ACHN (cell line): ENCODE measurements at regions not wholly inside any gene's neighbourhood (a gene's known extent, or its start where the extent isn't known, plus 50 kb on each side); places are given as distances from the start of the nearest gene placed in this dataset.
A peak's percentile ranks its signal among the peaks of the same experiment; 100 is the strongest.
"Not testable (repeated sequence)": the region's sequence is repeated elsewhere in the genome, so short reads cannot be mapped to it uniquely, and the experiment has no call there.

Experiments
- DNase-seq: peaks from one replicate; pipeline ENCODE4 v3.0.0-alpha.2; 2015
- in situ Hi-C: cut with HindIII; loops from 2 replicates; pipeline ENCODE4 v1.10.0; 2017; ENCODE audit warnings: low sequenced_read_pairs, low pct_ligation_motif_present, low pct_unique_long_range_greater_than_20kb

DNA sequence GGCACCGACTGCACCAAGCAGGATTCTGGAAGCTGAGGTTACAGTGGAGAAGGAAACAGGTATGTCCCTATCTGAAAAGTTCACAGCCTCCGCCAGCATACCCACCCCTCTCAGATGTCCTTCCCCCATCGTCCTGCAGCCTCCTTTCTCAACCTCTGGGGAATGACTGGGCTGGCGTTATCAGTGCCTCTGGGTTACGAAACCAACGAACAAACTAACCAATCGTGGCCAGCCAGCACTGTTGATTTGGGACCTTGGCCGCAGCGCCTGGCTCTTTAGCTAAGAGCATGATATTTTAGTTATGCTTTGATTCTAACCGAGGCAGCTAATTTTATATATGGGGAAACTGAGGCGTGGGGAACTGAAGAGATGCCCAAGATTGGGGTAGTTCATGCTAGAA lies 233.0 kb downstream of the TFCP2L1 start:
- in situ Hi-C loops, result loop anchor here (25.0 kb wide), 1 partner anchor 340 kb away; no protein-coding TSS in a partner anchor
- DNase-seq, result no peak

GRCh38 chr2:121052521-121052920 lies 232.5 kb downstream of the TFCP2L1 start:
- DNase-seq, result no peak

DNA sequence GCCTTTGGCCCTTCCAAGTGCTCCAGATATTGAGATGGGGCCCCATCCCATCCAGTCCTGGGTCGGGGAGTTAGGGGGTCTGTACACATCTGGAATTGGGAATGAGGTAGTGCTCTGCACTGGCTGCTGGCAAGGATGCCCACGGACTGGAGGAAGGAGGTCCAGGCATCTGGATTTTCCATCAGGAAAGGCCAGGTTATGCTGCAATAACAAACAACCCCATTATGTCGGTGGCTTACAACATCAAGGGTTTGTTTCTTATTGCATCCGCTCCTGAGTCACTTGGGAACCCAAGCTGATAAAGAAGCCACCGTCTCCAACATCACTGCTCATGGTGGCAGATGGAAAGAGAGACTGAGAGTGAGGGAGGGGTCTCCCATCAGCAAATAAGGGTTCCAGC lies 229.9 kb downstream of the TFCP2L1 start:
- in situ Hi-C loops, result loop anchor here (25.0 kb wide), 1 partner anchor 343 kb away; no protein-coding TSS in a partner anchor

More at GRCh38 chr2:121052521-121052920, 232.5 kb downstream of the TFCP2L1 start:
- in situ Hi-C loops, result loop anchor here (25.0 kb wide), 1 partner anchor 340 kb away; no protein-coding TSS in a partner anchor

DNA sequence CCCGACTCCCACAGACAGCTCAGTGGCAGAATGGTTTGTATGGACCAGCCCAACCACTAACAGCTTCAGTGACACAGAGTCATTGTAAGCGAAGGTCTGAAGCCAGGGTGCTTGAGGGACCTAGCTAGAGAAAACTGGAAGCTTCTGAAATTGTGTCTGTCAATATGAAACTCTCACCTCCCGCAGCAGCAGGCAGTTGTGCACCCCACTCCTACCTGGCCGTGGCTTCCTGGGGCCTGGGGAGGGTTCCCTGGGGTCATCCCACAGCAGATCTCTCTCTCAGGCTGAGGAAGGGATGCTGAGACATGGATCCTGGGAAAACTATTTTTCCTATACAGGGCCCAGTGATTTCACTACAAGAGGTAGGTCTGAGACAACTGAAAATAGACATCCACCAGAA lies 229.5 kb downstream of the TFCP2L1 start:
- no peak for DNase-seq
- in situ Hi-C loops, result loop anchor here (25.0 kb wide), 1 partner anchor 343 kb away; no protein-coding TSS in a partner anchor

More for the DNA sequence above, 229.9 kb downstream of the TFCP2L1 start:
- no peak for DNase-seq

- in situ Hi-C loops, result loop anchor here (25.0 kb wide), 1 partner anchor 347 kb away; no protein-coding TSS in a partner anchor
- DNase-seq, result no peak
These were observed 226.0 kb downstream of the TFCP2L1 start for GRCh38 chr2:121058852-121059558.

GRCh38 chr2:121059651-121060649 lies 225.1 kb downstream of the TFCP2L1 start:
- in situ Hi-C loops, result loop anchor here (25.0 kb wide), 1 partner anchor 348 kb away; no protein-coding TSS in a partner anchor

DNA sequence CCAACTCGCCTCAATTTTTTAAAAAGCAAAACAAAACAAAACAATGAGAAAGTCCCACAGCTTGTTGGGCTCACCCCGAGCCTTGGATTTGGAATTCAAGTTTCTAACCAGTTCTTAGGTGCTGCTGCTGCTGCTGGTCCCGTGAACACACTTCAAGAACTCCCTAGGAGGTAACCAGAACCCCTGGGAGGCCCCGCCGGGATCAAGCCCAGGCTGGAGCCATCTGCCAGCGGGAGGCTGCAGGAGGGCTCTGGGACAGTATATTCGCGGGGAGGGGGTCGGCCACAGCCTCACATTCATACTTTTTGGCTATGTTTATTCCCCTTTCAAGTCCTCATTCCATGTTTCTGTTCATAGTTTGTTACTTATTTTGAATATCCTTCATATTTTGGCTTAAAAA lies 223.4 kb downstream of the TFCP2L1 start:
- no peak for DNase-seq
- in situ Hi-C loops, result loop anchor here (25.0 kb wide), 1 partner anchor 349 kb away; no protein-coding TSS in a partner anchor

More at GRCh38 chr2:121059651-121060649, 225.1 kb downstream of the TFCP2L1 start:
- no peak for DNase-seq

- DNase-seq, result peak; percentile 58
- in situ Hi-C loops, result loop anchor here (25.0 kb wide), 1 partner anchor 351 kb away; no protein-coding TSS in a partner anchor
These were observed 221.5 kb downstream of the TFCP2L1 start for GRCh38 chr2:121063471-121063870.

DNA sequence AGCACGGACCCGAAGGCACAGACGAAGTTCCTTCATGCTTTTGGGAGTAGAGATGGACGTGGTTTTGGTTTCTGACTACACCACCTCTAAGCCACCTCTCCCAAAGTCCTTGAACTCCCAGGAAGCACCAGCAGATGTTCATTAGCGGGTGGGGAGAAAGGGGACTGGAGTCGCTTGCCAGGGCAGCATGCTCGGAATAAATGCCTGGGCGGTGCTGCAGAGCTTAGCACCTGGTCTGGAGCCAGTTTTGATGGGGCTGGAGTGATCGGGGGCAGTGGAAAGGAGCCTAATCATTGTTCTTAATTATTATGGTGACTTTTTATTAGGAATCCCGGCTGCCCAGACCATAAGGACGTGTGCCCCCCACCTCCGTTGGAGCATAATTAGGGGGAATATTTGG lies 220.8 kb downstream of the TFCP2L1 start:
- no peak for DNase-seq
- in situ Hi-C loops, result loop anchor here (25.0 kb wide), 1 partner anchor 352 kb away; no protein-coding TSS in a partner anchor

DNA sequence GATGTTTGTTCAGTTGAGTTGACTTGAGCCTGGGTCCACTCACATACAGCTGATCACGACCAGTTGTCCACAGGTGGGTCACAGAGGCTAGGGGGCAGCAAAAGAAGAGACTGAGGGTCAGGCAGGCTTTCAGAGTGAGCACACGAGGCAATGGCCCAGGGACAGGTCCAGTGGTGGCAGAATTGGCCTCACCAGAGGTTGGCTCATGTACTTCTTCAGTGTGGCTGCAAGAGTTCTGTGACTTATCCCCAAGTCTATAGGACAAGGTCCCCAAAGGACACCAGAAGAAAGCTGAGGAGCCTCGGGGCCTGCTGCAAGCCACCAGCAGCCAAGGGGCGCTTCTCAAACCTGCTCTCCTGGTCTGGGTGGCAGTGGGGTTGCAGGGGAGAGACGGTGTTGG lies 219.8 kb downstream of the TFCP2L1 start:
- DNase-seq, result no peak
- in situ Hi-C loops, result loop anchor here (25.0 kb wide), 1 partner anchor 353 kb away; no protein-coding TSS in a partner anchor

GRCh38 chr2:121066526-121066925 lies 218.5 kb downstream of the TFCP2L1 start:
- no peak for DNase-seq
- in situ Hi-C loops, result loop anchor here (25.0 kb wide), 1 partner anchor 354 kb away; no protein-coding TSS in a partner anchor

- in situ Hi-C loops, result loop anchor here (25.0 kb wide), 1 partner anchor 357 kb away; no protein-coding TSS in a partner anchor
- DNase-seq, result no peak
These were observed 216.2 kb downstream of the TFCP2L1 start for GRCh38 chr2:121068851-121069250.

GRCh38 chr2:121069434-121069969 lies 215.5 kb downstream of the TFCP2L1 start:
- no peak for DNase-seq
- in situ Hi-C loops, result loop anchor here (25.0 kb wide), 1 partner anchor 357 kb away; no protein-coding TSS in a partner anchor

DNA sequence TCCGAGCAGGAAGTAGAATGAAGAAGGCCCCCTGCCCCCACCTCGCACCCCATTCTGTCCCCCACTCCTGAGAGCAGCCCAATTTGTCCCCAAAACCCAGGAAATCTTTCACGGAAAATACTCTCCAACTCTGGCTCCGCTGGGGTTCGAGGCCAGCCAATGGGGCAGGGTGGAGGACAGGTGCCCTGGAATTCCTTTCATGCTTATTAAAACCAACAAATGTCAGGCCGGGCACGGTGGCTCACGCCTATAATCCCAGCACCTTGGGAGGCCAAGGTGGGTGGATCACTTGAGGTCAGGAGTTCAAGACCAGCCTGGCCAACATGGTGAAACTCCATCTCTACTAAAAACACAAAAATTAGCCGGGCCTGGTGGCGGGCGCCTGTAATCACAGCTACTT lies 214.9 kb downstream of the TFCP2L1 start:
- in situ Hi-C loops, result loop anchor here (25.0 kb wide), 1 partner anchor 358 kb away; no protein-coding TSS in a partner anchor
- not testable (repeated sequence) for DNase-seq

GRCh38 chr2:121071034-121071504 lies 213.9 kb downstream of the TFCP2L1 start:
- in situ Hi-C loops, result loop anchor here (25.0 kb wide), 1 partner anchor 359 kb away; no protein-coding TSS in a partner anchor
- peak; percentile 61 for DNase-seq

GRCh38 chr2:121072784-121073183 lies 212.2 kb downstream of the TFCP2L1 start:
- no peak for DNase-seq
- in situ Hi-C loops, result loop anchor here (25.0 kb wide), 1 partner anchor 360 kb away; no protein-coding TSS in a partner anchor

DNA sequence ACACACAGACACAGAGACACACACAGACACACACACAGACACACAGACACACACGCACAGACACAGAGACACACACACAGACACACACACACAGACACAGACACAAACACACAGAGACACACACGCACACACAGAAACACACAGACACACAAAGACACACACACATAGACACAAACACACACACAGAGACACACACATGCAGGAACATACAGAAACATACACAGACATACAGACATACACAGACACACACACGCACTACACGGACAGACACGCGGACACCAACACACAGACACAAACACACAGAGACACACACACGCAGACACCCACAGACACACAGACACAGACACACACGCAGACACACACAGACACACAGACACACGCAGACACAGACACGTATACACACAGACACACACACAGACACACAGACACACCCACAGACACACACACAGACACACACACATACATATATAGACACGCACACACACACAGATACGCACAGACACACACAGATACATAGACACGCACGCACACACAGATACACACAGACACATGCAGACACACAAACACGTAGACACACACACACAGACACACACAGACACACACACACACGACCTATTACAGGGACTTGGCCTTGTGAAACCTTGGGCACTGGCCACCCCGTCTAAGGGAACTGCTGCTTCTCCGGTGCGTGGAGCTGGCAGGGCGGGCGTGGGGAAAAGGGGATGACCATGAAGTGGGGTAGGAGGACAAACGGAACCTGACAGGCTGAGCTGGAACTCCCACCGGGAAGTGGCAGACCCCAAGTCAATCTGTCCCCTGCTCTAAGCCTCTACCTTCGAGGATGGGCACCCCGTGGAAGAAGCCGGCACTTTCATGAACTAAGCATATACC lies 211.4 kb downstream of the TFCP2L1 start:
- in situ Hi-C loops, result loop anchor here (25.0 kb wide), 1 partner anchor 361 kb away; no protein-coding TSS in a partner anchor
- no peak for DNase-seq
